ENCODE measurements at regions not wholly inside any gene's neighbourhood (a gene's known extent, or its start where the extent isn't known, plus 50 kb on each side); places are given as distances from the start of the nearest gene placed in this dataset.

- in situ Hi-C loops (cut with MboI) (no loop called here), intact Hi-C loops (cut with micrococcal nuclease; ENCODE audit: unreplicated experiment) (no loop called here)
- Histone ChIP-seq H3K9me3 (replicated peaks; ENCODE audit: control insufficient read depth, insufficient read depth, low read length) (peaks cover 3% of the 10 kb centered on the region; the same call in 2 of the 3 replicates), H3K79me2 (ENCODE audit: control insufficient read depth, insufficient read depth, low read length) (no peaks in the 10 kb centered on the region), H3K27ac (ENCODE audit: control insufficient read depth, insufficient read depth) (no peak overlapping the region), H3K4me1 (ENCODE audit: control insufficient read depth, insufficient read depth, low read length) (peaks cover 5% of the 10 kb centered on the region; the same call in 1 of the 2 replicates), H3K4me2 (ENCODE audit: control insufficient read depth, insufficient read depth) (no peak overlapping the region), H4K20me1 (ENCODE audit: control insufficient read depth, insufficient read depth) (no peaks in the 10 kb centered on the region), H3K9ac (ENCODE audit: control insufficient read depth, insufficient read depth, low read length) (no peak overlapping the region), H3K27me3 (replicated peaks in 1 of 2; ENCODE audit: control insufficient read depth in 2 of 2, insufficient read depth in 2 of 2, low read length in 1 of 2) (no peaks in the 10 kb centered on the region), H2AFZ (ENCODE audit: control insufficient read depth, low read depth, low read length) (no peak overlapping the region), H3K36me3 (ENCODE audit: control insufficient read depth in 2 of 2, insufficient read depth in 2 of 2, low read length in 1 of 2) (no peaks in the 10 kb centered on the region), H3K4me3 (no peak overlapping the region)
- ATAC-seq (no peak), FAIRE-seq (no peak), DNase-seq (ENCODE audit: low read depth, low spot score) (no peak)
- ChIA-PET RAD21 (ENCODE audit: unreplicated experiment) (no interaction called here), SMC1A (ENCODE audit: uncharacterized antibody, unreplicated experiment) (no interaction called here), CTCF (no interaction called here), POLR2A (no interaction called here)
- 76% methylated on average over 6 of the region's 6 CpGs for WGBS (ENCODE audit: insufficient coverage, insufficient replicate concordance, low lambda C conversion rate, missing lambda C conversion rate)
- TF ChIP-seq, protein P1, sequence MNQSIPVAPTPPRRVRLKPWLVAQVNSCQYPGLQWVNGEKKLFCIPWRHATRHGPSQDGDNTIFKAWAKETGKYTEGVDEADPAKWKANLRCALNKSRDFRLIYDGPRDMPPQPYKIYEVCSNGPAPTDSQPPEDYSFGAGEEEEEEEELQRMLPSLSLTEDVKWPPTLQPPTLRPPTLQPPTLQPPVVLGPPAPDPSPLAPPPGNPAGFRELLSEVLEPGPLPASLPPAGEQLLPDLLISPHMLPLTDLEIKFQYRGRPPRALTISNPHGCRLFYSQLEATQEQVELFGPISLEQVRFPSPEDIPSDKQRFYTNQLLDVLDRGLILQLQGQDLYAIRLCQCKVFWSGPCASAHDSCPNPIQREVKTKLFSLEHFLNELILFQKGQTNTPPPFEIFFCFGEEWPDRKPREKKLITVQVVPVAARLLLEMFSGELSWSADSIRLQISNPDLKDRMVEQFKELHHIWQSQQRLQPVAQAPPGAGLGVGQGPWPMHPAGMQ (IDR thresholded peaks at IDR 0.05; ENCODE audit: borderline replicate concordance) = peak; percentile 29; the same call in 1 of the 2 replicates
- TF ChIP-seq SMARCA5 (IDR thresholded peaks at IDR 0.05) (no peak), BACH1 (IDR thresholded peaks at IDR 0.05; ENCODE audit: borderline replicate concordance) (no peak), SMC3 (IDR thresholded peaks at IDR 0.05; ENCODE audit: borderline replicate concordance, low read length) (no peak)
- TF ChIP-seq, protein P2, sequence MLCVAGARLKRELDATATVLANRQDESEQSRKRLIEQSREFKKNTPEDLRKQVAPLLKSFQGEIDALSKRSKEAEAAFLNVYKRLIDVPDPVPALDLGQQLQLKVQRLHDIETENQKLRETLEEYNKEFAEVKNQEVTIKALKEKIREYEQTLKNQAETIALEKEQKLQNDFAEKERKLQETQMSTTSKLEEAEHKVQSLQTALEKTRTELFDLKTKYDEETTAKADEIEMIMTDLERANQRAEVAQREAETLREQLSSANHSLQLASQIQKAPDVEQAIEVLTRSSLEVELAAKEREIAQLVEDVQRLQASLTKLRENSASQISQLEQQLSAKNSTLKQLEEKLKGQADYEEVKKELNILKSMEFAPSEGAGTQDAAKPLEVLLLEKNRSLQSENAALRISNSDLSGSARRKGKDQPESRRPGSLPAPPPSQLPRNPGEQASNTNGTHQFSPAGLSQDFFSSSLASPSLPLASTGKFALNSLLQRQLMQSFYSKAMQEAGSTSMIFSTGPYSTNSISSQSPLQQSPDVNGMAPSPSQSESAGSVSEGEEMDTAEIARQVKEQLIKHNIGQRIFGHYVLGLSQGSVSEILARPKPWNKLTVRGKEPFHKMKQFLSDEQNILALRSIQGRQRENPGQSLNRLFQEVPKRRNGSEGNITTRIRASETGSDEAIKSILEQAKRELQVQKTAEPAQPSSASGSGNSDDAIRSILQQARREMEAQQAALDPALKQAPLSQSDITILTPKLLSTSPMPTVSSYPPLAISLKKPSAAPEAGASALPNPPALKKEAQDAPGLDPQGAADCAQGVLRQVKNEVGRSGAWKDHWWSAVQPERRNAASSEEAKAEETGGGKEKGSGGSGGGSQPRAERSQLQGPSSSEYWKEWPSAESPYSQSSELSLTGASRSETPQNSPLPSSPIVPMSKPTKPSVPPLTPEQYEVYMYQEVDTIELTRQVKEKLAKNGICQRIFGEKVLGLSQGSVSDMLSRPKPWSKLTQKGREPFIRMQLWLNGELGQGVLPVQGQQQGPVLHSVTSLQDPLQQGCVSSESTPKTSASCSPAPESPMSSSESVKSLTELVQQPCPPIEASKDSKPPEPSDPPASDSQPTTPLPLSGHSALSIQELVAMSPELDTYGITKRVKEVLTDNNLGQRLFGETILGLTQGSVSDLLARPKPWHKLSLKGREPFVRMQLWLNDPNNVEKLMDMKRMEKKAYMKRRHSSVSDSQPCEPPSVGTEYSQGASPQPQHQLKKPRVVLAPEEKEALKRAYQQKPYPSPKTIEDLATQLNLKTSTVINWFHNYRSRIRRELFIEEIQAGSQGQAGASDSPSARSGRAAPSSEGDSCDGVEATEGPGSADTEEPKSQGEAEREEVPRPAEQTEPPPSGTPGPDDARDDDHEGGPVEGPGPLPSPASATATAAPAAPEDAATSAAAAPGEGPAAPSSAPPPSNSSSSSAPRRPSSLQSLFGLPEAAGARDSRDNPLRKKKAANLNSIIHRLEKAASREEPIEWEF (IDR thresholded peaks at IDR 0.05; ENCODE audit: insufficient replicate concordance, low read depth, low read length) = no peak
- BruUV-seq (replicated peaks) = no TSS peak
These were observed 208.9 kb upstream of the TNP1 start for GRCh38 chr2:217068677-217069250.

All from GM12878 (cell line).